ENCODE measurements at regions not wholly inside any gene's neighbourhood (a gene's known extent, or its start where the extent isn't known, plus 50 kb on each side); places are given as distances from the start of the nearest gene placed in this dataset.

DNA sequence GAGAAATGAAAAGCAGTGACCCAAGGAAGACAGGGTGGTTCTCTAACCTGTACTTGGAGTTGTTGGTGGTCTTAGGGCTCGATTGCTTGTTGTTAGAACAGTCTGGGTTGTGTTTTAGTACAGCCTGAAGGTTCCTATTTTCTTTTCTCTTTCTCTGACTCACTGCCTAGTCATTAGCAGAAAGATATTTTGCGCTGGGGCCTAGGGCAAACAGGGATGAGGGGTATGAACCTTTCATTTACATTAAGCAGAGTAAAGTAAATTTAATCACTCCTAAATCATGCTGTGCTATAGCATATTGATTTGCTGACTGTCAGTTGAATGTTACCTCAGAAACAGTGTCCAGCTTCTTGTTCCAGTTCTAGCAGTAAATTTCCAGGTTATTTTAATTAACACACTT lies 197.2 kb downstream of the RWDD3 start:
- no peak for DNase-seq (ENCODE audit: low read depth)

DNA sequence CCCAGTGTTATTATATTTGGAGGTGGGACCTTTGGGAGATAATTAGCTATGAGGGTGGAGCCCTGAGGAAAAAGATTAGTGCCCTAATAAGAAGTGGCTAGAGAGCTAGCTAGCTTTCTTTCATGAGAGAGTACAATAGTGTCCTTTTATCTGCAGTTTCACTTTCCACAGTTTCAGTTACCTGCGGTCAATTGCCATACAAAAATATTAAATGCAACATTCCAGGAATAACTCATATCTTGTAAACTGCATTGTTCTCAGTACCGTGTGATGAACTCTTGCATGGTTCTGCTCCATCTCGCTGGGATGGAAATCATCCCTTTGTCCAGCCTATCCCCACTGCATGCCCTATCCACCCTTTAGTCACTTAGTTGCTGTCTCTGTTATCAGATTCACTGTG lies 201.6 kb downstream of the RWDD3 start:
- no peak for DNase-seq (ENCODE audit: low read depth)

GRCh38 chr1:95437011-95437410 lies 203.0 kb downstream of the RWDD3 start:
- no peak for DNase-seq (ENCODE audit: low read depth)

GRCh38 chr1:95437781-95438180 lies 203.8 kb downstream of the RWDD3 start:
- DNase-seq (ENCODE audit: low read depth): no peak

DNA sequence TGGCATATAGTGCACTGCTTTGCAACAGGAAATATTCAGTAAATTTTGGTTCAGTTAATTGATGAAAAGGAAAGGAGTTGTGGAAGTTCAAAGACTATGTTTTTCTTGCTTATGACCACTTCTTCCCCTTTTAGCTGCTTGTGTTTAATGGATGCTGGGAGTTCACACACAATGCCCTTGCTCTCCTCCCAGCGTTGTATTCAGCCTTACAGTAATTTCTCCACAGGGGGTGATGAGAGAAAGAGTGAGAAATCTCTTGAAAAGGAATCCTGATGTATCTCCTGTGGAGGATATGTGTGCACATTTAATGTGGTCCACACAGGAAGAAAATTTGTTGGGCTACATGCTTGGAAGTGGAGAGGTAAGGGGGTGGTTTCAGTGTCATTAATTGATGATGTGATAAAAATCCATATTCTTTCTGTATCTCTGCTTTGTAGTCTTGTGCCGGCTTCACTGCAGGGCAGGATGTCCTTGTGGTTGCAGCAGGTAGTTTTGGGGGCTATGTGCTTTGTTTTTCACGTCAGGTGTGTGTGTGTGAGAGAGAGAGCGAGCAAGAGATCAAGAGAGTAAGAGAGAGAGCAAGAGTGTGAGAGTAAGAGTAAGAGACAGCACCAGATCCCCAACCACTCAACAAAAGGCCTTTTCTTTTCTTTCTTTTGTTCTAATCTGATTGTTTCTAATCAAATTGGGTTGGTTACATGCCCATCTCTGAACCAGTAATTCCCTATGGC lies 204.4 kb downstream of the RWDD3 start:
- DNase-seq (ENCODE audit: low read depth): no peak

DNA sequence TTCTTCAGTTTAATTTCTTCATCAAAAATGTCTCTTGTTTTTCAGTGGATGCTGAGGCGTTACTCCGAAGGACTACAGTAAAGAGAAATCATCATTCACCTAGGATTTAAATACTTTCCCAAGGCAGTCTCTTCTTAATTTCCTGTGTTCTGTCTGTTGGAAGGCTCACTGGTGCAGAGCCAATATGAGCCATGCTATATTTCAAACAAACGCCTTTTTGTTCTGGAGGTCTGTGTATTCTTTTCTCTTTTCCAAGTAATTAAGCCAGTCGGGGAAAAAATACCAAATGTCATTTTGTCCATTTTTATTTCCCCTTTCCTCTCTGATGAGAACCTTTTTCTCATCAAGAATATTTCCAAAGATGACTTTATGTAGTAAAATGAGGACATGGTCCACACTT lies 206.5 kb downstream of the RWDD3 start:
- no peak for DNase-seq (ENCODE audit: low read depth)

GRCh38 chr1:95449516-95449915 lies 215.5 kb downstream of the RWDD3 start:
- DNase-seq (ENCODE audit: low read depth): no peak

GRCh38 chr1:95451054-95451453 lies 217.0 kb downstream of the RWDD3 start:
- no peak for DNase-seq (ENCODE audit: low read depth)

- no peak for DNase-seq (ENCODE audit: low read depth)
These were observed 217.9 kb downstream of the RWDD3 start for GRCh38 chr1:95451904-95452303.

GRCh38 chr1:95453053-95453452 lies 219.0 kb downstream of the RWDD3 start:
- no peak for DNase-seq (ENCODE audit: low read depth)

GRCh38 chr1:95467036-95467435 lies 233.0 kb downstream of the RWDD3 start:
- DNase-seq (ENCODE audit: low read depth): no peak

GRCh38 chr1:95475686-95476457 lies 241.9 kb downstream of the RWDD3 start:
- no peak for DNase-seq (ENCODE audit: low read depth)

DNA sequence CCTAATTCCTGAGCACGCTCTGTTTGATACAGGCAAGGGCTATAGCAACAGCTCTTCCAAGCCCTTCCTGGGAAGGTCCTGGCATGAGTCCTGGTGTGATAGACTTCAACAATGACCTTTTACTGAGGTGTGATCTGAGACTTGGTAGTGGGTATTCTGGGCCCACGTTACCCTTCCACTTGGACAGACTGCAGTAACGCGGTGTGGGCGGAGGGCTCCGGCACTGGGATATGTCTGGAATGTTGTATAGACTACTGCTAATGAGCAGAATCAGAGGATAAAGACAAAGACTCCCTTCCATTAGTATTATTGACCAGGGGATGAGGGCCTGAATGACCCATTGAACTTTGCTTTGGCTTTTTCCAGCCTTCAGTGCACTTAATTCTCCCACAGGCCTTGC lies 262.3 kb downstream of the RWDD3 start:
- no peak for DNase-seq (ENCODE audit: low read depth)

GRCh38 chr1:95496773-95497172 lies 262.8 kb downstream of the RWDD3 start:
- DNase-seq (ENCODE audit: low read depth): no peak

DNA sequence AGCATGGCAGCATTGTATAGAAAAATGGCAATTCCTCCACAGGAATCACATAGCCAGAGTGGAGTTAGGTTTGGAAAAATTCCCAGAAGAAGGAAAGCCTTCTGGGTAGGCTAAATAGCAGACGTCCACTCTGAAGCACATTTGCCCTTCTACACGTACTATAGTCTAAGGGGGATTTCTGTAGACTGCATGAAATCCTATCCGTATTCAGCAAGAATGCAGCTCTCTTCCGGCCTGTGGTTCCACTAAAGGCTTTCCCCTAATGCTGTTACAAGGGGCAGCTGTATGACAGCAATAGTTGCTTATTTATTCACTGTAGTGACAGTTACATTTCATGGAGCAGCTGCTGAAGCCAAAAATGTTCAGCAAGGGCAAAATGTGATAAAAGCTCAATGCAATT lies 263.6 kb downstream of the RWDD3 start:
- DNase-seq (ENCODE audit: low read depth): no peak

GRCh38 chr1:95503278-95504030 lies 269.4 kb downstream of the RWDD3 start:
- no peak for DNase-seq (ENCODE audit: low read depth)

GRCh38 chr1:95504321-95504720 lies 270.3 kb downstream of the RWDD3 start:
- DNase-seq (ENCODE audit: low read depth): no peak

GRCh38 chr1:95506736-95507414 lies 272.9 kb downstream of the RWDD3 start:
- no peak for DNase-seq (ENCODE audit: low read depth)

GRCh38 chr1:95509989-95510388 lies 276.0 kb downstream of the RWDD3 start:
- DNase-seq (ENCODE audit: low read depth): no peak

DNA sequence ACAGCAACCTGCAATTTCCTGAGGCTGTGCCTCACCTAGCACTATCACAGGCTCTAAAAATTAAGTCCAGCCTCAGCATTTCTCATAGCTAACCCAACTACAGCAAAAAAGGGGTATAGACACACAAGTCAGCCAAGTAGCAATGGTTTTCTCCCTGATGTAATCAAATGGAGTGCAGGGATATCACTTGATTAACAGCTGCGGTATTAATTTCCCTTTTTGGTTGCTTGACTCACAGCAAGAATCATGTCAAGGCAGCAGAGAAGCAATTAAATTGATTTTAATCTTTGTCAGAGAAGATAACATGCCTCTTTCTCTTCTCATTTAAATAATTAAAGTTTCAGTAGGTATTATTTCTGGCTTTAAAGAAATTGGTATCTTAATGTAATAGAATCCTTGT lies 278.9 kb downstream of the RWDD3 start:
- no peak for DNase-seq (ENCODE audit: low read depth)

- DNase-seq (ENCODE audit: low read depth): no peak
These were observed 283.5 kb downstream of the RWDD3 start for GRCh38 chr1:95517506-95517905.

GRCh38 chr1:95518310-95518709 lies 284.3 kb downstream of the RWDD3 start:
- DNase-seq (ENCODE audit: low read depth): no peak
